Motor neuron (in vitro differentiated cells): ENCODE measurements at regions not wholly inside any gene's neighbourhood (a gene's known extent, or its start where the extent isn't known, plus 50 kb on each side); places are given as distances from the start of the nearest gene placed in this dataset.

Experiments used
- ATAC-seq, 8 experiments: fragments of 200-7000 bp; cut with Tn5 transposase; replicated peaks in 6 of 8; 2 replicates each; pipeline ENCODE4 v1.8.0; 2021; ENCODE audit warnings: mild to moderate bottlenecking in 8 of 8, moderate library complexity in 8 of 8
- H3K27ac ChIP-seq, 2 donors: fragments of 250-450 bp; sonication (Bioruptor Pico); 2 replicates each; pipeline ENCODE4 v1.9.0; 2021; ENCODE audit warnings: antibody characterized with exemption in 2 of 2, mild to moderate bottlenecking in 2 of 2, moderate library complexity in 1 of 2
- H3K4me1 ChIP-seq, 2 donors: fragments of 250-450 bp; sonication (Bioruptor Pico); replicated peaks in 1 of 2; 2 replicates each; pipeline ENCODE4 v1.6.1; 2021; ENCODE audit warnings: antibody characterized with exemption in 2 of 2, mild to moderate bottlenecking in 2 of 2, moderate library complexity in 1 of 2
- H3K4me3 ChIP-seq, 5 donors: fragments of 250-450 bp; sonication (Bioruptor Pico); 2 replicates each; pipeline ENCODE4 v1.9.0; 2021; ENCODE audit warnings: antibody characterized with exemption in 5 of 5, mild to moderate bottlenecking in 5 of 5, moderate library complexity in 4 of 5
- WGBS, 10 experiments: fragments of 450-650 bp; shearing (Covaris generic); methylation state at CpG; one replicate each; pipeline ENCODE4 v1.0.0; 2022; 5-methylcytosine and 5-hydroxymethylcytosine counted together
- in situ Hi-C, 9 experiments: fragments of 400-800 bp; cut with MboI; loops; one replicate each; pipeline ENCODE4 v1.15.0; 2021; ENCODE audit warnings: low sequenced_read_pairs in 9 of 9, low pct_unique_long_range_greater_than_20kb in 2 of 9; ENCODE audit not compliant: unreplicated experiment in 9 of 9

DNA sequence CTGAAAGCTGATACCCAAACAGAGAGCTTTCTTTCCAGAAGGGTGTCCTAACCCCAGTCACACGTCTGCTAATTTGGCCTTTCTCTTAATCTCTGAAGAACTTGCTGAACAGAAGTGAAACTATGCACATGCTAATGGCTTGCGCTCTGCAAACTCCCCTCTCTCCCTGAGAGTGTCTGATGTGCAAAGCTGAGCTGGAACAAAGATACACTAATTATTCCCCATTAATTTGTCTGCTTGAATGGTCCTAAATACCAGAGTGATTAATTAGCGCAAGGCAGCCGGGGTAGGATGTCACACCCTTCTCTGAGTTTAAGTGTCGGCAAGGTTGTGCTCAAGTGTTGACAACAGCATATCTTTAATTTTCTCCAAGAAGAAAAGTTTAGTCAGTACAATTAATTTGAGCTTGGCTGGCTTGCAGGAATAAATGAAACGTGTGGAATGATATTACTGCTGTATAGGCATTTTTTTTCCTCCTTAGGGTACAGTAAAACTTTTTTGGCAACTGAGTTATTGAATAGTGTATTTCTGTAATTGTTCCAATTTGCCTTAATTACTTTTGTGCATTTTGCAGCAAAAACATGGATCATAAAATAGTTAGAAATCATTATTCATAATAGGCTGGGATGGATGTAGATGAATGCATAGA is 715.9 kb upstream of the POU3F2 start:
- H3K4me3 ChIP-seq = no peak overlapping the region
- whole genome bisulfite sequencing, 10 experiments = 0 to 35% (median 7%) methylated on average over 1 to 5 of the region's 6 CpGs
- peak; percentile 51 to 84 (median 77) for ATAC-seq
- H3K27ac ChIP-seq = no peak overlapping the region
- in situ Hi-C loops = no loop called here
- peaks cover 19 to 37% of the 10 kb centered on the region in 2 donors for H3K4me1 ChIP-seq

DNA sequence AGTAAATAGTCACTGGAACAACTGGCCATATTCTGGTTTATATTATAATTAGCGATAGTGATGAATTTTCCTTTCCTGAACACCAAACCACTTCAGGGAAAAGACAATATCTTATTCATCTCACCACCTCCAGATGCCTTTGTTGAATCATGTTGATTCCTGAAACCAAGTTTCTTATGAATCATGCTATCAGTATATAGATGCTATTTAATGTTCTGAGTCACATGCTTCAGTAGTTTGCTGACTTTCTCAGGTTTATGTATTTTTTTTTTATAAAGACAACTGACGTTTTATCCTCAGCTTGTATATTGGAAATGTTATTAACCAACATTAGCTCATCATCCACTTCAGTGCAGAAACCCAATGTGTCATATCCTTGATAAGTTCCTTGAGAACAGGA is 710.2 kb upstream of the POU3F2 start:
- ATAC-seq = peak in 3 of 8 experiments; percentile 7 to 56 (median 50)
- H3K4me1 ChIP-seq = peaks cover 8 to 14% of the 10 kb centered on the region in 2 donors
- 0 to 100% (median 76%) methylated on average over 1 to 2 of the region's 2 CpGs for WGBS, 10 experiments
- no peak overlapping the region for H3K4me3 ChIP-seq
- in situ Hi-C loops = no loop called here
- H3K27ac ChIP-seq = no peak overlapping the region

DNA sequence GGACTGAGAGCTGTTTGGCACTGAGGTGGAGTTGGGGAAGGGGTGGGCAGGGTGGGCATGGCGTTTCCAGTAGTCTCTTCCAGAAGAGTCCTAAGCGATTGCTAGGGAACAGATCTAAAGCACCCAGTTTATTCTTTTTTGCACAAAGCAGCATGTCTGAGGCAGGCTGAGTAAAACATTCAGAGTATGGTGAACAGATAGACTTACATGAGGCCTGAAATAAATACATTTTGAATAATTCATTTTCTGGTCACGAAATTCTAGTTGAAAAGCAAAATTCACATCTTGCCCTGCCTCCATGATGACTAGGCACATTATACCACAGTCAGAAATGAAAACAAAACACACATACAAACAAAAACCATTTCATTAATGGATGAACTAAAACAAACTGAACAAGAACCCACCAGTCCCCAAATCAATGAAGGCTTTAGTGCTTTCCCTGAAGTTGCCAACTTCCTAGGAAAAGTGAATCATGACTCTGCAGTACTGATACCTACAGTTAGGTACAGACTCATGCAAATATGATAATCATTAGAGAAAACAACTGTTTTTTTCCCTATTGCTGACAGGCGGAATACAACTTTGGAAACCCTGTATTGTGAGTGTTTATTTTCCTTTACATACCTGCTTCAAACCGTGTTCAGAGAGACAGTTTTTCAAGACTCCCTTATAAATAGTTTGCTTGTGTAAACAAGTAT is 702.9 kb upstream of the POU3F2 start:
- Histone ChIP-seq H3K4me3 (no peak overlapping the region), H3K27ac (no peak overlapping the region), H3K4me1 (peaks cover 0 to 3% of the 10 kb centered on the region in 2 donors)
- peak in 4 of 8 experiments; percentile 71 to 82 (median 76) for ATAC-seq
- WGBS, 10 experiments = 5 to 96% (median 80%) methylated on average over 2 to 5 of the region's 5 CpGs
- in situ Hi-C loops = no loop called here

DNA sequence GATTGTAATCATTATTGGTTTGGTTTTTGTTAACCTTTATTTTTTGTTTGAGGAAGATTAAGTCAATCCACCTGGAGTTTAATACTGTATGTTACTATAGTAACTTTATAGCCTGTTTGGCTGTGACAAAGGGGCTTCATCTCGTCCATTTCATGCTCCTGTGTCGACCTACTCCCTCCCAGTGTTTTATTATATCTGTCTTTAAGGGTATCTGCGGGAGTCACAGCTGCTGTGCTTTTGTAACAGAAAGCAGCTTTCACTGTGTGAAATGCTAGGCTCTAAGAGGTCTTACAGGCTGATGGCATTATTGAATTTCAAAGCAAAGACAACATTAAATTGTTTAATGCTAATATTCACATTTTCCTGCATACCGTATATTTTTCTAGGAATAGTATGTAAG is 698.0 kb upstream of the POU3F2 start:
- no peak overlapping the region for H3K27ac ChIP-seq
- ATAC-seq = peak in 1 of 8 experiments; percentile 45
- H3K4me1 ChIP-seq = peaks cover 4 to 5% of the 10 kb centered on the region in 2 donors
- WGBS, 10 experiments = 0 to 43% (median 6%) methylated on average over 1 to 4 of the region's 4 CpGs; no CpG with 5 or more reads in 1 of the 10 experiments
- no peak overlapping the region for H3K4me3 ChIP-seq
- in situ Hi-C loops = no loop called here

DNA sequence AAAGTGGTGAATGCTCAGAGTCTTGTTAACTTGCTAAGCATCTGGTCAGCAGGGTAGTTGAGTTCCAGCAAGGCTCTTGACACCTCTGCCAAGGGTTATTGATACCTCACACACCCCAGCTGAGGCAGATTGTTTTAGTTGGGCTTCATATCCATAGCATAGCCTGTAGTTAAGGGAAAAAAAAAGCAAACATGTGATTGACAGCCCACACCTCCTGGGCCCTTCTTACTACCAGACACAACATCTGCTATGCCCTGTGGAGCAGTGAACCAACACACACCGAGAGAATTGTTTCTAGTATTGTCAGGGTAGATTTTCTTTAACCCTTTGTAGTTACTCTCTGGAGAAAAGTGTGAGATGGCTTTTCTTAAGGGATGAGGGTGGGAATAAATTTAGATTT is 697.0 kb upstream of the POU3F2 start:
- 0 to 20% (median 0%) methylated on average over 1 of the region's 1 CpG; no CpG with 5 or more reads in 5 of the 10 experiments for WGBS, 10 experiments
- Histone ChIP-seq H3K4me1 (peaks cover 4 to 5% of the 10 kb centered on the region in 2 donors), H3K27ac (no peak overlapping the region), H3K4me3 (no peak overlapping the region)
- in situ Hi-C loops = no loop called here
- peak in 2 of 8 experiments; percentile 49 to 52 for ATAC-seq

DNA sequence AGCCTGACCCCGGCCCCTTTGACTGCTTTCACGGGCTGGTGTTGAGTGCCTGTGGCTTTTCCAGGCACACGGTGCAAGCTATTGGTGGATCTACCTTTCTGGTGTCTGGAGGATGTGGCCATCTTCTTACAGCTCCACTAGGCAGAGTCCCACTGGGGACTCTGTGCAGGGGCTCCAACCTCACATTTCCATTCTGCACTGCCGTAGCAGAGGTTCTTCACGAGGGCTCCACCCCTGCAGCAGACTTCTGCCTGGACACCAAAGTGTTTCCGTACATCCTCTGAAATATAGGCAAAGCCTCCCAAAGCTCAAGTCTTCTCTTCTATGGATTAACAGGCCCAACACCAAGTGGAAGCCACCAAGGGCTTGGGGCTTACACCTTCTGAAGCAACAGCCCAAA is 691.5 kb upstream of the POU3F2 start:
- no peaks in the 10 kb centered on the region for H3K4me1 ChIP-seq

DNA sequence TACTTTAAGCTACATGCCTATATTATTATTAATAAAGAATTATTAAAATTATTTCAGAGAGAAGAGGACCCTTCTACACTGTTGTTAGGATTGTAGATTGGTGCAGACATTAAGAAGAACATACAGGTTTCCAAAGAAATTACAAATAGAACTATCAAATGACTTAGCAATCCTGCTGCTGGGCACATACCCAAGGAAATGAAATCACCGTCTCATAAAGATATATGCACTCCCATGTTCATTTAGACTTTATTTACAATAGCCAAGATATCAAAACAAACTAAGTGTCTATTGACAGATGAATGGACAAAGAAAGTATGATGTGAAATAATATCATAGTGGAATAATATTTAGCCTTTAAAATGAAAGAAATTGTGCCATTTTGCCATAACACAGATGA is 687.7 kb upstream of the POU3F2 start:
- no peak overlapping the region for H3K27ac ChIP-seq
- ATAC-seq = no peak
- H3K4me1 ChIP-seq = no peaks in the 10 kb centered on the region
- in situ Hi-C loops = no loop called here
- no peak overlapping the region for H3K4me3 ChIP-seq
- WGBS, 10 experiments = 0 to 100% (median 100%) methylated on average over 1 of the region's 1 CpG; no CpG with 5 or more reads in 1 of the 10 experiments

More for the DNA sequence above, 691.5 kb upstream of the POU3F2 start:
- no peak for ATAC-seq
- Histone ChIP-seq H3K4me3 (no peak overlapping the region), H3K27ac (no peak overlapping the region)
- in situ Hi-C loops = no loop called here
- WGBS, 10 experiments = 40 to 100% (median 90%) methylated on average over 1 to 5 of the region's 6 CpGs; no CpG with 5 or more reads in 4 of the 10 experiments

DNA sequence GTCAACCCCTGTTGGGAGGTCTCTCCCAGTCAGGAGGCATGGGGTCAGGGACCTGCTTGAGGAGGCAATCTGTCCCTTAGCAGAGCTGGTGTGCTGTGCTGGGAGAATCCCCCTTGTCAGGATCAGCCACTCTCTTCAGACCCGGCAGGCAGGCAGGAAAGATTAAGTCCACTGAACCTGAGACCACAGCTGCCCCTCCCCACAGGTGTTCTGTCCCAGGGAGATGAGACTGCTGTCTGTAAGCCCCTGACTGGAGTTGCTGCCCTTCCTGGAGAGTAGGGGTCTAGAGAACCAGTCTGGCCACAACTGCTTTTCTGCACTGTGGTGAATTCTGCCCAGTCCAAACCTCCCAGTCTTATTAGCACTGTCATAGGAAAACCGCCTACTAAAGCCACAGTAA is 677.8 kb upstream of the POU3F2 start:
- H3K4me1 ChIP-seq = no peaks in the 10 kb centered on the region
- in situ Hi-C loops = no loop called here
- H3K27ac ChIP-seq = no peak overlapping the region
- 0 to 100% (median 80%) methylated on average over 1 of the region's 2 CpGs; no CpG with 5 or more reads in 7 of the 10 experiments for WGBS, 10 experiments
- no peak overlapping the region for H3K4me3 ChIP-seq
- ATAC-seq = no peak

DNA sequence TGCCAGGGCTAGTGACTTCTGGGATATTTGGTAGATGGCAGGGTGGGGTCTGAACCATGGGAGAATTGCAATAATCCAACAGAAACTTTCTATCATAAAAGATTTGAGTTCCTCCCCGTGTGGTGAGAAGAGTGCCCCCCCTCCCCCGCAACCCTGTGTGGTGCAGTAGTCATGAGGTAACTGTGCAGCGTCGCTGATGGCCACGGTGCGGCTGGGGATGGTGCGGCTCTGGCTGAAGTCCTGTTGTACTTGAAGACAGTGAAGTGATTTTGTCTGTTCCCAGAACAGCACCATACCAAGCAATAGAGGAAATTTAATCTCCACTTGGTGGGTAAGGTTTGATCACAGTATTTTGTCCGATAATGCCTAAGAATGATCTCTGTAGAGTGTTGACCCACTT is 654.8 kb upstream of the POU3F2 start:
- ATAC-seq = no peak

DNA sequence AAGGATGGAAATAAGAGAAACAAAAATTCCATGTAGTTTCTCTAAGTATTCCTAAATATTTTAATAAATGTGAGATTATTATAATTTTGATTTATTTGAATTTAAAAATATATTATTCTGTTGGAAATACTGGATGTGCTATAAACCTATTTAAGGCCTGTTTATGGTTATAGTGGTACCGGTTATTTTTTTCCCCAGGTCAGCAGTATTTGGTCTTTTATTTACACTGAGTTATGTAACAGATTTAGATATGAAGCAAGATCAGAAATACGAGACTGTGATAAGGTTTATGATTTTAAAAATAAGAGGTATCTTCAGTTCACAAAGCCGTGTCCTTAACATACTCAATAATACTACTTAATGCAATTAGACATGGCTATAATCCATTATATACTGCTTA is 634.3 kb upstream of the POU3F2 start:
- Histone ChIP-seq H3K4me3 (no peak overlapping the region), H3K4me1 (no peaks in the 10 kb centered on the region), H3K27ac (no peak overlapping the region)
- 0 to 100% (median 83%) methylated on average over 1 to 3 of the region's 3 CpGs; no CpG with 5 or more reads in 1 of the 10 experiments for WGBS, 10 experiments
- in situ Hi-C loops = no loop called here
- ATAC-seq = no peak

More for the DNA sequence above, 654.8 kb upstream of the POU3F2 start:
- no peak overlapping the region for H3K27ac ChIP-seq
- no peaks in the 10 kb centered on the region for H3K4me1 ChIP-seq
- in situ Hi-C loops = no loop called here
- 24 to 100% (median 96%) methylated on average over 1 to 7 of the region's 8 CpGs; no CpG with 5 or more reads in 3 of the 10 experiments for WGBS, 10 experiments
- H3K4me3 ChIP-seq = no peak overlapping the region

DNA sequence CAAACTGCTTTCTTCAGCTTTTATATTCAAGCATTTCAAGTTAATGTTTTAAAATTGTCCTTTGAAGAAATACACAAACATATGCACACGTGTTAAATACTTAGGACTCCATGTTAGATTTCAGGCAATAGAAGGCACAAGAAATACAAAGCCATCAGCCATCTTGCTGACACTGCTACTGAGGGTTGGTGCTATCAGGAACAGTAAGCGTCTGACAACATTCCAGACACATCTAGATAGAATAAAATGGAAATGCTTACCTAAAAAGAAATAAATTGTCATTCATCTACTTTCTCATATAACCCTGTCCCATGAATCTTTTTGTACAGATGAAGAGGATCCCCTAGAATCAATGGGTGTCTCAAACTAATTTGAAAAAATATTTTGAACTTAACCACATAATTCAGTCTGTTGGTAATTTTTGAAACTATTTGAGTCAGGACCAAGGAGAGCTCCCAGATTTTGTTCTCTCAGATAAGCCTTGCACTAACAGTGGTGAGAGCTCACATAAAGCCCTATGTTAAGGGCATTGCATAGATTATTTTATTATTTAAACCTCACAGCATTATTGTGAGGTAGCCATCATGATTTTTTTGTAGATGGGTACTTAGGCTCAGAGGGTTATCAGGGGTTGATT is 631.1 kb upstream of the POU3F2 start:
- peak in 1 of 8 experiments; percentile 38 for ATAC-seq

DNA sequence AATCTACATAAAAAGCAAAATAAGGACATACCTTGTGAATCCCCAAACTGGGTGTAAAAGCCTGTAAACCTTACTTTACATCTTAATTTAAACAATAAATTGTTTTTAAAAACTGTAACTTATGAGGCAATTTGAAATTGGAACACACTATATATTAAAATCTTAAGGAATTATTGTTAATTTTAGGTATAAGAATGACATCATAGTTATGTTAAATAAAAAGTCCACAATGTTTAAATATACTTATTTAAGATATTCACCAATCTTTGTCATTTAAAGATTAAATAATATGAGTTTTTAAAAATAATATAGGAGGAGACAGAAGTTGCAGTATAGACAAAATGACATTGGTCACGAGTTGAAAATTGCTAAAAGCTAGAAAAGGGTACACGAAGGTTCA is 621.9 kb upstream of the POU3F2 start:
- H3K4me1 ChIP-seq = no peaks in the 10 kb centered on the region
- no peak for ATAC-seq
- in situ Hi-C loops = no loop called here
- WGBS, 10 experiments = 8 to 100% (median 83%) methylated on average over 1 to 2 of the region's 2 CpGs
- H3K27ac ChIP-seq = no peak overlapping the region
- H3K4me3 ChIP-seq = no peak overlapping the region

More for the DNA sequence above, 631.1 kb upstream of the POU3F2 start:
- WGBS, 10 experiments = 0 to 78% (median 59%) methylated on average over 1 to 2 of the region's 2 CpGs
- H3K4me3 ChIP-seq = no peak overlapping the region
- in situ Hi-C loops = no loop called here
- no peaks in the 10 kb centered on the region for H3K4me1 ChIP-seq
- no peak overlapping the region for H3K27ac ChIP-seq

DNA sequence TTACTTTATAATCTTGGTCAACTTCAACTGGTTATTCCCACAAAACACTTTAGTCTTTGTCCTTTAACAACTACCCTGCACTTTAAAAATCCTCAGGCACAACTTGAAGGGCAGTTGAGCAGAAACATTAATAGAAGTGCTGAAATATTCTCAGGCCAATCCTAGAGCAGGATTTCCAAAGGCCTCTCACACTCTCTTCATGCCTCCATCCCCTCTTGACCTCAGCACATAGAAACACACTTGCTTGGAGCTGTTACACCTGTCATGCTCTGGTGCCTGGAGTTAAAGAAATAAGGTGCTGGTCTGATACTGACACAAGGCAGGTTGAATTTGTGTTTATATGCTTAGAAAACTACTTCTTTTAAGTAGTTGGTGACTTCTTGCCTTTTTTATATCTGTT is 618.8 kb upstream of the POU3F2 start:
- in situ Hi-C loops = no loop called here

More for the DNA sequence above, 618.8 kb upstream of the POU3F2 start:
- Histone ChIP-seq H3K4me3 (no peak overlapping the region), H3K4me1 (no peaks in the 10 kb centered on the region), H3K27ac (no peak overlapping the region)
- ATAC-seq = no peak
